HG03175 (cell line): ENCODE measurements at regions not wholly inside any gene's neighbourhood (a gene's known extent, or its start where the extent isn't known, plus 50 kb on each side); places are given as distances from the start of the nearest gene placed in this dataset.
"Not testable (repeated sequence)": the region's sequence is repeated elsewhere in the genome, so short reads cannot be mapped to it uniquely, and the experiment has no call there.

Experiments
- ATAC-seq: cut with Tn5 transposase; IDR thresholded peaks from one replicate; pipeline ENCODE4 v1.9.1; 2021; ENCODE audit warnings: mild to moderate bottlenecking, moderate library complexity; ENCODE audit not compliant: unreplicated experiment

- ATAC-seq: no peak
Observed at GRCh38 chr2:52622266-52622665, 1145.3 kb upstream of the CHAC2 start.

GRCh38 chr2:52613064-52613463 is 1154.5 kb upstream of the CHAC2 start:
- no peak for ATAC-seq

- no peak for ATAC-seq
Observed at GRCh38 chr2:52611759-52612158, 1155.8 kb upstream of the CHAC2 start.

- ATAC-seq: no peak
Observed at GRCh38 chr2:52608030-52608429, 1159.6 kb upstream of the CHAC2 start.

GRCh38 chr2:52597346-52597745 is 1170.3 kb upstream of the CHAC2 start:
- no peak for ATAC-seq

- ATAC-seq: no peak
Observed at GRCh38 chr2:52594026-52594425, 1173.6 kb upstream of the CHAC2 start.

- not testable (repeated sequence) for ATAC-seq
Observed at GRCh38 chr2:52584071-52584470, 1183.5 kb upstream of the CHAC2 start.

- ATAC-seq: no peak
Observed at GRCh38 chr2:52572469-52572894, 1195.1 kb upstream of the CHAC2 start.

- ATAC-seq: no peak
Observed at GRCh38 chr2:52571380-52572347, 1195.9 kb upstream of the CHAC2 start.

- ATAC-seq: no peak
Observed at GRCh38 chr2:52570716-52571115, 1196.9 kb upstream of the CHAC2 start.

GRCh38 chr2:52563151-52563550 is 1204.5 kb upstream of the CHAC2 start:
- no peak for ATAC-seq

- ATAC-seq: no peak
Observed at GRCh38 chr2:52558265-52558664, 1209.3 kb upstream of the CHAC2 start.

GRCh38 chr2:52542297-52542696 is 1225.3 kb upstream of the CHAC2 start:
- no peak for ATAC-seq

- no peak for ATAC-seq
Observed at GRCh38 chr2:52539026-52539970, 1228.3 kb upstream of the CHAC2 start.

- ATAC-seq: no peak
Observed at GRCh38 chr2:52537588-52537987, 1230.0 kb upstream of the CHAC2 start.

GRCh38 chr2:52536929-52537460 is 1230.6 kb upstream of the CHAC2 start:
- no peak for ATAC-seq

- no peak for ATAC-seq
Observed at GRCh38 chr2:52532956-52533355, 1234.6 kb upstream of the CHAC2 start.

GRCh38 chr2:52526735-52527134 is 1240.9 kb upstream of the CHAC2 start:
- ATAC-seq: no peak

GRCh38 chr2:52520644-52521043 is 1247.0 kb upstream of the CHAC2 start:
- no peak for ATAC-seq

- no peak for ATAC-seq
Observed at GRCh38 chr2:52518678-52519077, 1248.9 kb upstream of the CHAC2 start.

GRCh38 chr2:52512760-52513159 is 1254.8 kb upstream of the CHAC2 start:
- ATAC-seq: no peak
